Fibroblast of pulmonary artery (primary cell): ENCODE measurements at regions not wholly inside any gene's neighbourhood (a gene's known extent, or its start where the extent isn't known, plus 50 kb on each side); places are given as distances from the start of the nearest gene placed in this dataset.

Source experiments
- DNase-seq: peaks from one replicate; pipeline ENCODE4 v3.0.0-alpha.2; 2010; ENCODE audit warnings: low read depth
- H3K4me3 ChIP-seq: replicated peaks from 2 replicates; pipeline ENCODE4 v1.5.1; 2011; ENCODE audit warnings: low read depth, mild to moderate bottlenecking, control low read depth, low read length, moderate library complexity
- CTCF ChIP-seq: IDR thresholded peaks from 2 replicates; pipeline ENCODE4 v1.5.1; 2011; ENCODE audit warnings: mild to moderate bottlenecking, control low read depth, low read length, inconsistent platforms; ENCODE audit errors: missing control alignments

GRCh38 chr1:65719391-65719790 lies 73.3 kb upstream of the PDE4B start:
- no peak for TF ChIP-seq CTCF
- no peak for DNase-seq
- no peak overlapping the region for H3K4me3 ChIP-seq

- TF ChIP-seq CTCF: no peak
- no peak for DNase-seq
- H3K4me3 ChIP-seq: no peak overlapping the region
These were observed 70.2 kb upstream of the PDE4B start for GRCh38 chr1:65722461-65722860.

GRCh38 chr1:65724151-65724550 lies 68.5 kb upstream of the PDE4B start:
- TF ChIP-seq CTCF: no peak
- H3K4me3 ChIP-seq: no peak overlapping the region
- no peak for DNase-seq

- no peak for TF ChIP-seq CTCF
- no peak for DNase-seq
- H3K4me3 ChIP-seq: no peak overlapping the region
These were observed 67.6 kb upstream of the PDE4B start for GRCh38 chr1:65725064-65725463.

GRCh38 chr1:65728504-65728903 lies 64.2 kb upstream of the PDE4B start:
- DNase-seq: no peak
- TF ChIP-seq CTCF: no peak
- no peak overlapping the region for H3K4me3 ChIP-seq

- no peak overlapping the region for H3K4me3 ChIP-seq
- DNase-seq: no peak
- no peak for TF ChIP-seq CTCF
These were observed 63.4 kb upstream of the PDE4B start for GRCh38 chr1:65729259-65729658.

- TF ChIP-seq CTCF: no peak
- H3K4me3 ChIP-seq: no peak overlapping the region
- DNase-seq: no peak
These were observed 57.7 kb upstream of the PDE4B start for GRCh38 chr1:65734979-65735378.
